C4-2B (cell line): ENCODE measurements at regions not wholly inside any gene's neighbourhood (a gene's known extent, or its start where the extent isn't known, plus 50 kb on each side); places are given as distances from the start of the nearest gene placed in this dataset.

Experiments
- ZFX ChIP-seq: fragments of 450-650 bp; IDR thresholded peaks from 2 replicates; pipeline ENCODE4 v1.6.1; 2017
- TF ChIP-seq, protein P1 (sequence below): fragments of 450-650 bp; conservative IDR thresholded peaks from 2 replicates; pipeline ENCODE4 v1.5.1; 2017; ENCODE audit warnings: mild to moderate bottlenecking

DNA sequence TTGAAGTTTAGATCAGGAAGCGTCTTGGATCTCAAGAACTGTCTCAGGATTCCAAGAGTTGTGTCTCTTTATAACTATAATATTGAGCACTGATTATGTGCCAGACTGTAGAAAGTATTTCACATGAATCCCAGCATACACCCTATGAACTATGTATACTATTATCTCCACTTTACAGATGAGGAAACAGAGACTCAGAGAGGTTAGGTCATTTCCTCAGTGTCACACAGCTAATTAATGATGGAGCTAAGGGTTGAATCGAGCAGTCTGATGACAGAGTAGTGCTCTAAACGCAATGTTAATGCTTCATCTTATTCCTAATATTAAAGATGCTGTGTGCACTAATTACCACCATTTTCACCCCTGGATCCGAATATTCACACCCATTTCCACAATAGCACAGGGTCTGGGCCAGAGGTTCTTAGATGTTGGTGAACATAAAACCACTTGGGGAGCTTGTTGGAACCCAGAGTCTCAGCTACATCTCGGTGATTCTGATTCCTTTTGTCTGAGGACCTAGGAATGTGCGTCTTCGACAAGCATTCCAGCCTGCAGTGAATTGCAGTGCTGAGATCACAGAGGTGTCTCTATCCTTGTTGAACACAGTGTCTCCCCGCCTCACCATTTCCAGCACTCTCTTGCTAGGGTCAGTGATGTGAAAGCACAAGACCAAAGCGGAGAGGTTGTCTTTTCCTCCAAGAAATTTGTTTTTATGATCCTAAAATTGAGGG, 213.8 kb downstream of the SP3 start:
- TF ChIP-seq, protein P1, sequence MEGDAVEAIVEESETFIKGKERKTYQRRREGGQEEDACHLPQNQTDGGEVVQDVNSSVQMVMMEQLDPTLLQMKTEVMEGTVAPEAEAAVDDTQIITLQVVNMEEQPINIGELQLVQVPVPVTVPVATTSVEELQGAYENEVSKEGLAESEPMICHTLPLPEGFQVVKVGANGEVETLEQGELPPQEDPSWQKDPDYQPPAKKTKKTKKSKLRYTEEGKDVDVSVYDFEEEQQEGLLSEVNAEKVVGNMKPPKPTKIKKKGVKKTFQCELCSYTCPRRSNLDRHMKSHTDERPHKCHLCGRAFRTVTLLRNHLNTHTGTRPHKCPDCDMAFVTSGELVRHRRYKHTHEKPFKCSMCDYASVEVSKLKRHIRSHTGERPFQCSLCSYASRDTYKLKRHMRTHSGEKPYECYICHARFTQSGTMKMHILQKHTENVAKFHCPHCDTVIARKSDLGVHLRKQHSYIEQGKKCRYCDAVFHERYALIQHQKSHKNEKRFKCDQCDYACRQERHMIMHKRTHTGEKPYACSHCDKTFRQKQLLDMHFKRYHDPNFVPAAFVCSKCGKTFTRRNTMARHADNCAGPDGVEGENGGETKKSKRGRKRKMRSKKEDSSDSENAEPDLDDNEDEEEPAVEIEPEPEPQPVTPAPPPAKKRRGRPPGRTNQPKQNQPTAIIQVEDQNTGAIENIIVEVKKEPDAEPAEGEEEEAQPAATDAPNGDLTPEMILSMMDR = no peak
- no peak for TF ChIP-seq ZFX
